ENCODE measurements at regions not wholly inside any gene's neighbourhood (a gene's known extent, or its start where the extent isn't known, plus 50 kb on each side); places are given as distances from the start of the nearest gene placed in this dataset.
"Not testable (repeated sequence)": the region's sequence is repeated elsewhere in the genome, so short reads cannot be mapped to it uniquely, and the experiment has no call there.

GRCh38 chr5:109630093-109630492, 59.6 kb upstream of the MAN2A1 start:
- DNase-seq (ENCODE audit: low read depth in 3 of 3), result no peak

GRCh38 chr5:109628591-109628990, 61.1 kb upstream of the MAN2A1 start:
- no peak for DNase-seq (ENCODE audit: low read depth in 3 of 3)

- not testable (repeated sequence) for DNase-seq (ENCODE audit: low read depth in 3 of 3)
These were observed 68.5 kb upstream of the MAN2A1 start for GRCh38 chr5:109621266-109621665.

GRCh38 chr5:109620651-109621050, 69.1 kb upstream of the MAN2A1 start:
- DNase-seq (ENCODE audit: low read depth in 3 of 3), result no peak

GRCh38 chr5:109619606-109620005, 70.1 kb upstream of the MAN2A1 start:
- no peak for DNase-seq (ENCODE audit: low read depth in 3 of 3)

GRCh38 chr5:109619021-109619460, 70.7 kb upstream of the MAN2A1 start:
- no peak for DNase-seq (ENCODE audit: low read depth in 3 of 3)

GRCh38 chr5:109614981-109615380, 74.7 kb upstream of the MAN2A1 start:
- DNase-seq (ENCODE audit: low read depth in 3 of 3), result no peak

- no peak for DNase-seq (ENCODE audit: low read depth in 3 of 3)
These were observed 75.4 kb upstream of the MAN2A1 start for GRCh38 chr5:109614301-109614700.

- no peak for DNase-seq (ENCODE audit: low read depth in 3 of 3)
These were observed 77.3 kb upstream of the MAN2A1 start for GRCh38 chr5:109612278-109612905.

- no peak for DNase-seq (ENCODE audit: low read depth in 3 of 3)
These were observed 78.2 kb upstream of the MAN2A1 start for GRCh38 chr5:109611505-109611904.

GRCh38 chr5:109611061-109611460, 78.7 kb upstream of the MAN2A1 start:
- no peak for DNase-seq (ENCODE audit: low read depth in 3 of 3)

- DNase-seq (ENCODE audit: low read depth in 3 of 3), result no peak
These were observed 79.1 kb upstream of the MAN2A1 start for GRCh38 chr5:109610581-109610980.

GRCh38 chr5:109605207-109605730, 84.5 kb upstream of the MAN2A1 start:
- no peak for DNase-seq (ENCODE audit: low read depth in 3 of 3)

- no peak for DNase-seq (ENCODE audit: low read depth in 3 of 3)
These were observed 85.0 kb upstream of the MAN2A1 start for GRCh38 chr5:109604758-109605157.

- DNase-seq (ENCODE audit: low read depth in 3 of 3), result no peak
These were observed 88.0 kb upstream of the MAN2A1 start for GRCh38 chr5:109601736-109602135.

GRCh38 chr5:109597893-109598292, 91.8 kb upstream of the MAN2A1 start:
- DNase-seq (ENCODE audit: low read depth in 3 of 3), result no peak

GRCh38 chr5:109594217-109594616, 95.5 kb upstream of the MAN2A1 start:
- no peak for DNase-seq (ENCODE audit: low read depth in 3 of 3)

GRCh38 chr5:109590799-109591198, 98.9 kb upstream of the MAN2A1 start:
- DNase-seq (ENCODE audit: low read depth in 3 of 3), result no peak

GRCh38 chr5:109589986-109590385, 99.7 kb upstream of the MAN2A1 start:
- DNase-seq (ENCODE audit: low read depth in 3 of 3), result no peak

GRCh38 chr5:109589239-109589638, 100.5 kb upstream of the MAN2A1 start:
- DNase-seq (ENCODE audit: low read depth in 3 of 3), result no peak

- no peak for DNase-seq (ENCODE audit: low read depth in 3 of 3)
These were observed 101.3 kb upstream of the MAN2A1 start for GRCh38 chr5:109588281-109589035.

GRCh38 chr5:109584986-109585599, 104.6 kb upstream of the MAN2A1 start:
- no peak for DNase-seq (ENCODE audit: low read depth in 3 of 3)

GRCh38 chr5:109580225-109580624, 109.5 kb upstream of the MAN2A1 start:
- DNase-seq (ENCODE audit: low read depth in 3 of 3), result no peak
